ENCODE measurements at regions not wholly inside any gene's neighbourhood (a gene's known extent, or its start where the extent isn't known, plus 50 kb on each side); places are given as distances from the start of the nearest gene placed in this dataset.

GRCh38 chrX:45711231-45711630, 510.6 kb upstream of the DIPK2B start:
- TF ChIP-seq POLR2A (IDR thresholded peaks at IDR 0.05) (no peak), CTCF (IDR thresholded peaks at IDR 0.05) (no peak), POLR2AphosphoS5 (IDR thresholded peaks at IDR 0.05; ENCODE audit: insufficient read depth in 1 of 2, low read depth in 1 of 2) (no peak)
